NCI-H510A treated with DMSO at 0.1 percent for 48 hours (cell line): ENCODE measurements at regions not wholly inside any gene's neighbourhood (a gene's known extent, or its start where the extent isn't known, plus 50 kb on each side); places are given as distances from the start of the nearest gene placed in this dataset.
"Not testable (repeated sequence)": the region's sequence is repeated elsewhere in the genome, so short reads cannot be mapped to it uniquely, and the experiment has no call there.

Experiments
- DNase-seq: peaks from one replicate; lab custom pipeline; 2025; lab: John Stamatoyannopoulos, UW

GRCh38 chr1:177640687-177641086 lies 329.2 kb downstream of the SEC16B start:
- no peak for DNase-seq

DNA sequence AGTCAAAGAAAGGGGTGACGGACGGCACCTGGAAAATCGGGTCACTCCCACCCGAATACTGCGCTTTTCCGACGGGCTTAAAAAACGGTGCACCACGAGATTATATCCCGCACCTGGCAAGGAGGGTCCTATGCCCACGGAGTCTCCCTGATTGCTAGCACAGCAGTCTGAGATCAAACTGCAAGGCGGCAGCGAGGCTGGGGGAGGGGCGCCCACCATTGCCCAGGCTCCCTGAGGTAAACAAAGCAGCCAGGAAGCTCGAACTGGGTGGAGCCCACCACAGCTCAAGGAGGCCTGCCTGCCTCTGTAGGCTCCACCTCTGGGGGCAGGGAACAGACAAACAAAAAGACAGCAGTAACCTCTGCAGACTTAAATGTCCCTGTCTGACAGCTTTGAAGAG lies 335.7 kb downstream of the SEC16B start:
- not testable (repeated sequence) for DNase-seq

GRCh38 chr1:177632923-177633615 lies 336.8 kb downstream of the SEC16B start:
- no peak for DNase-seq

- no peak for DNase-seq
Observed at GRCh38 chr1:177631770-177632169, 338.1 kb downstream of the SEC16B start.

- DNase-seq: no peak
Observed at GRCh38 chr1:177629526-177629925, 340.3 kb downstream of the SEC16B start.

DNA sequence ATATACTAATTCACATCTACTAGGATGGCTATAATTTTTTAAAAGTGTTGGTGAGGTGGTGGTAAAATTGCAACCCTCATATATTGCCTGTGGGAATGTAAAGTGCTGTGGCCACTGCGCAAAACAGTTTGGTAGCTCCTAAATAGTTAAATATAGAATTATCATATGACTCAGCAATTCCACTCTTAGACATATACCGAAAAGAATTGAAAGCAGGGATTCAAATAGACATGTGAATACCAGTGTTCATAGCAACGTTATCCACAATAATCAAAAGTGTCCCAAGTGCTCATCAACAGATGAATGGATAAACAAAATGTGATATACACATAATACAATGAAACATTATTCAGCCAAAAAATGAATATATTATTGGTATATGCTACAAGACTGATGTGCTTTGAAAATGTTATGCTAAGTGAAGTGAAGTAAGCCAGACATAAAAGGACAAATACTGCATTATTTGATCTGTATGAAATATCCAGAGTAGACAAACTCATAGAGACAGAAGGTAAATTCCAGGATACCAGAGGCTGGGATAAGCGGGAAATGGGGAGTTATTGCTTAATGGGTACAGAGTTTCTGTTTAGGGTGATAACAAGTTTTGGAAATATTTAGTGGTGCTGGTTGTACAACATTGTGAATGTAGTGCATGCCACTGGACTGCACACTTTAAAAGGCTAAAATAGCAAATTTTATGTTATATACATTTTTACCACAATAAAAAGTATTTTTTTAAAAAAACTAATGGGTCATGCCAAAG lies 342.5 kb downstream of the SEC16B start:
- no peak for DNase-seq

GRCh38 chr1:177620636-177621190 lies 349.1 kb downstream of the SEC16B start:
- peak; percentile 51 for DNase-seq

GRCh38 chr1:177615251-177615650 lies 354.6 kb downstream of the SEC16B start:
- DNase-seq: peak; percentile 86

DNA sequence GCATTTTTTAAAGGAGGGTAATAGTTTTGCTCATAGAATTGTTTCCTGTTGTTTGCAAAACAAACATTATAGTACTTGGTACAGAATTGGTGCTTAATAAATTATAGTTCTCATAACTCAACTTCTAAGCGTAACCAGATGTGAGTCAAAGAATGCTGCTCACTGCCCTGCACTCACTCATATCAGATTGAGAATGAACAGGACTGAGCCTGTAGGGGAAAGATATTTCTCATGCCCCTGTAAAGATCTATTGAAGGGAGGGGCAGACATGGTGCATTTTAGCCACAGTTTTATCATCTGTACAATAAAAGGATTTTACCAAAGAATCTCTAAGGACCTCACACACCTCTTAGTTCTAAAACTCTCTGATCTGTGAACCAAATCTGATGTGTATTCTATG lies 358.5 kb downstream of the SEC16B start:
- no peak for DNase-seq

GRCh38 chr1:177609953-177610352 lies 359.9 kb downstream of the SEC16B start:
- no peak for DNase-seq

DNA sequence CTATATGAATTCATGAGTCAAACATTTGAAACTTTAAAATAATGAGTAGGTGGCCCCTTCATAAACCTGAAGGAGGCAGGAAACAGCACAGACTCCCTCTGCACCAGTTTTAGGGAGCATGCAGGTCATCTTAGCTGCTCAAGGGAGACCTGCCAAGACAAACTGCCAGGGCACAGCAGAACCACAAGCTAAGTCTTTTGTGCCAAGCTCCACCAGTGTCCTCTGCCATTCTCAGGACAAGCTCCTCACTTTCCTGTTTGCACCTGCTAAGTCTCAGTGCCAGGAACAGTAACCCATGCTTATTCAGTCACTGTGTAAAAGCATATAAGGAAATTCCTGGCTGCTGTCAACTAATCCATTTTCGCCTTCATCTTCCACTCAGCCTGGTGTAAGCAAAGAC lies 368.9 kb downstream of the SEC16B start:
- no peak for DNase-seq

DNA sequence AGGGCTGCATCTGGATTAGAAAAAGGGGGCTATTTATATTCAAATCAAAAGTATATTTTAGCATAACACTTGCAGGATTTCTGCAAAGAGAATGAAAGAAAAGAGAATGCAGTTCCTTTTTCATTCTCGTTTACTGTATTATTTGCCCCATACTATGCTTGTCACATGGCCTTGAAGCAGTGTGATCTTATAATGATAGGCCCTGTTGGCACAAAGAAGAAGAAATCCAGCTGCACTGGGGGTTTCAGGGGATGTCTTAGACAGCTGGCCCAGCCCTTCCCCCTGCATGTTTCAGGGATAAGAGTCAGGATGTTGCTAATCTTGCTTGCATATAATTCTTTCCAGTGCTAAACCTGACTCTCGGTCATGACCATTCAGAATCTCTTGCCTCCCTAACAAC lies 369.5 kb downstream of the SEC16B start:
- DNase-seq: no peak

GRCh38 chr1:177597393-177597792 lies 372.5 kb downstream of the SEC16B start:
- DNase-seq: no peak

DNA sequence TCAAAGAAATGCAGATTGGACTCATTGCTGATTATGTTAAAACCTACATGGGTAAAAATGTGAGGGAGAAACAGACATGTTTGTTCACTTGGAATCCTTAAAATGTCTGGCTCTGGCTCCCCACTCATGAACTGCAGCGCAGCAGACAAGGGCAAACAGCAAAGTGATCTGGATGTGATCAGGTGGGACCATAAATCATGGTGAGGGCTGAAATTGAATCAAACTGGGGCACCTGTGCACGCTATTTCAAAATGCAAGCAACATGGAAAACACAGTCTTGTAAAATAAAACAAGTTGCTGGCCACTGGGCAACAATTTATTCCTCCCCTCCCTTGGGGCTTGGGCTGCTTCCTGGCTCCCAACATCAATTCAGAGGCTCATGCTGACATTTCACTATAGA lies 373.4 kb downstream of the SEC16B start:
- DNase-seq: no peak

DNA sequence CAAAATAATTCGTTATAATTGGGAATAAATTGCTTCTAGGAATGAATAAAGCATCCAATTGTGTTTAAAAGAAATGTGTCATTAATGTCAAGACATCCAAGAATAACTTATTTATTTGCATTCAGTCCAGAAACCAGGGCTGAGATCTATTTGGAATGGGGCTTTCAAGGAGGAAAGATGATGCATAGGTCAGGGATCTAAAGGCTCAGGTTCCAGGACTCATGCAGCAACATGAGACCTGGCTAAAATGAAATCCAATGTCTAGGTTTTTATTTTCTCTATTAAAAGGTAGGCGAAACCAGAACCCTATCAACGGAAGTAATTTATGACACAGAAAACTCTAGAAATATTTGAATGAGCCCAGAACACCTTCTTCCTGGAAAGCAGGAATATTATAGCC lies 376.8 kb downstream of the SEC16B start:
- DNase-seq: no peak

- DNase-seq: no peak
Observed at GRCh38 chr1:177592624-177593023, 377.2 kb downstream of the SEC16B start.

DNA sequence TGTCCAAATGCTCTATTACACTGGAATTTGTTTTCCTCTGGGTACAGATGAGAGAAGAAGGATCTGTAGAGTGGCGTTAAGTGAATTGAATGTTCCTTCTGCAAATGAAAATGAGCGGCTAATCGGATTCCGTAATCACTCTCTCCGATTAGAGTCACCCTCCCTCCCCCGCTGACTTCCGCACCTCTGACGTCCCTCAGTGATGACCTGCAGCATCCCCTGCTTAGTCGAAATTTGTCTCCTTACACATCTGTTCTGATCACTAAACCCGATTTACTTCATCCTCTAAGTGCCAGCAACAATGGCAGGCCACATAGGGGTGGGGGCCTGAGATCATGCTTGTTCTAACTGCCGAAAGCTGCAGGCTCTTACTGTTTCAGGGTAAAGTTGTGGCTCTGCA lies 378.7 kb downstream of the SEC16B start:
- no peak for DNase-seq

DNA sequence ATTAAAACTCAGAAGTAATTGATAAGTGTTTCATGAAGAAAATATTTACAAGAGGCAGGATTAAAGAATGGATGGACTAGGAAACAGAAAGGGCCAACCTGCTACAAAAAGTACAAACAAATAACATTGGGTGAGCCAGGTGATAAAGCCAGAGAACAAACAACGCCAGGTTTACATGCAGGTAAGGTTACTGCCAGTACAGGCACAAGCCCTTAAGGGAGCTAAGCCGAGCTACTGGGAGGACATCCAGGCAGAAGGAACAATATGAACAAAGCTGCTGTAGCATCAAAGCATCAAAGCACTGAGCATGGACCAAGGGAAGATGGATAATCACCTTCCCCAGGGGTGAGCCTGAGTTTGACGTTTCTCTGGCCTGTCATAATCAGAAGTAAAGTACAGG lies 380.7 kb downstream of the SEC16B start:
- DNase-seq: peak; percentile 63

GRCh38 chr1:177586429-177586828 lies 383.4 kb downstream of the SEC16B start:
- no peak for DNase-seq

GRCh38 chr1:177585302-177586220 lies 384.3 kb downstream of the SEC16B start:
- peak; percentile 86 for DNase-seq

DNA sequence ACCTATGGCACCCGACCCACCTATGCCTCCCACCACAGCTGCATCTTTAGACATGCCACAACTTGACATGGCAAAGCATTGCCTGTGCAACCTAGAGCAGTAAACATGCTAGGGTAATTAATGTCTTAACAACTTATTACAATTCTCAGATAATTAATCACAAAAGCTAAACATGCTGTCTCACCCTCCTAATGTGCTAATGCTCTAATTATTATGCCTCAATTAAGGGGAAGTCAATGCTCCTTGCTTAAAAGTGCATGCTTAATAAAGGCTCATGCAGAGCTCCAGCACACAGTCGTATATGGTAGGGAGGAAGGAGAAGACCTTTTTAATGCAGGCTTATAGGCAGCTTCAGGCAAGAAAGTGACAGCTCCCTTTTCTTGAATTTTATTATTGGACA lies 396.0 kb downstream of the SEC16B start:
- no peak for DNase-seq

- no peak for DNase-seq
Observed at GRCh38 chr1:177571485-177572076, 398.3 kb downstream of the SEC16B start.
